ENCODE measurements at regions not wholly inside any gene's neighbourhood (a gene's known extent, or its start where the extent isn't known, plus 50 kb on each side); places are given as distances from the start of the nearest gene placed in this dataset.
"Not testable (repeated sequence)": the region's sequence is repeated elsewhere in the genome, so short reads cannot be mapped to it uniquely, and the experiment has no call there.

DNA sequence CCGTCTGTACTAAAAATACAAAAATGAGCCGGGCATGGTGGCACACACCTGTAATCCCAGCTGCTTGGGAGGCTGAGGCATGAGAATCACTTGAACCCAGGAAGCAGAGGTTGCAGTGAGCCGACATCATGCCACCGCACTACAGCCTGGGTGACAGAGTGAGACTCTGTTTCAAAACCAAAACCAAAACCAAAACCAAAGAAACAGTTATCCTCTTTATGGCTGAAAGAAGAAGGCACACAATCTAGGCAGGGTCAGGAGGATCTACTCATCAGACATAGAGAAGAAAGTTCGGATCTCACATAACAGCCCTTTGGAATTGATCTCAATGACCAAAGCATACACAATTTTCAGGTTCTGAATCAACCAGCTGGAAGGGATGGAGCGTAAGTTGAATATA, 411.3 kb upstream of the SLC35B3 start:
- not testable (repeated sequence) for TF ChIP-seq CTCF, POLR2A (IDR thresholded peaks at IDR 0.05)

Measured in uterus (tissue), 2 donors.